ENCODE measurements at regions not wholly inside any gene's neighbourhood (a gene's known extent, or its start where the extent isn't known, plus 50 kb on each side); places are given as distances from the start of the nearest gene placed in this dataset.

- no peaks in the 10 kb centered on the region for H3K36me3 Mint-ChIP-seq (ENCODE audit: insufficient read depth, unreplicated experiment)
- no peaks in the 10 kb centered on the region for H3K4me1 Mint-ChIP-seq (ENCODE audit: low read depth, unreplicated experiment)
- H3K27ac Mint-ChIP-seq (ENCODE audit: unreplicated experiment): no peak overlapping the region
- H3K27me3 Mint-ChIP-seq (ENCODE audit: unreplicated experiment): no peaks in the 10 kb centered on the region
- H3K4me3 Mint-ChIP-seq (ENCODE audit: low read depth, unreplicated experiment): no peak overlapping the region
- intact Hi-C loops (cut with micrococcal nuclease; ENCODE audit: unreplicated experiment): no loop called here
- DNase-seq: no peak
- no peak for TF ChIP-seq CTCF (IDR thresholded peaks at IDR 0.05; ENCODE audit: unreplicated experiment)
- CTCF ChIA-PET: no interaction called here
- no peaks in the 10 kb centered on the region for H3K9me3 Mint-ChIP-seq (ENCODE audit: low read depth, unreplicated experiment)
- no TSS peak for BruUV-seq (replicated peaks)
Observed at GRCh38 chr7:12788171-12788570, 100.7 kb downstream of the ARL4A start.

GRCh38 chr7:12788591-12788990 lies 101.2 kb downstream of the ARL4A start:
- DNase-seq: no peak
- CTCF ChIA-PET: no interaction called here
- H3K4me1 Mint-ChIP-seq (ENCODE audit: low read depth, unreplicated experiment): no peaks in the 10 kb centered on the region
- no peak overlapping the region for H3K4me3 Mint-ChIP-seq (ENCODE audit: low read depth, unreplicated experiment)
- BruUV-seq (replicated peaks): no TSS peak
- H3K36me3 Mint-ChIP-seq (ENCODE audit: insufficient read depth, unreplicated experiment): no peaks in the 10 kb centered on the region
- intact Hi-C loops (cut with micrococcal nuclease; ENCODE audit: unreplicated experiment): no loop called here
- no peaks in the 10 kb centered on the region for H3K27me3 Mint-ChIP-seq (ENCODE audit: unreplicated experiment)
- no peak overlapping the region for H3K27ac Mint-ChIP-seq (ENCODE audit: unreplicated experiment)
- no peak for TF ChIP-seq CTCF (IDR thresholded peaks at IDR 0.05; ENCODE audit: unreplicated experiment)
- no peaks in the 10 kb centered on the region for H3K9me3 Mint-ChIP-seq (ENCODE audit: low read depth, unreplicated experiment)

GRCh38 chr7:12794722-12795302 lies 107.4 kb downstream of the ARL4A start:
- no peak overlapping the region for H3K4me3 Mint-ChIP-seq (ENCODE audit: low read depth, unreplicated experiment)
- H3K4me1 Mint-ChIP-seq (ENCODE audit: low read depth, unreplicated experiment): no peaks in the 10 kb centered on the region
- H3K9me3 Mint-ChIP-seq (ENCODE audit: low read depth, unreplicated experiment): no peaks in the 10 kb centered on the region
- H3K36me3 Mint-ChIP-seq (ENCODE audit: insufficient read depth, unreplicated experiment): no peaks in the 10 kb centered on the region
- BruUV-seq (replicated peaks): no TSS peak
- H3K27ac Mint-ChIP-seq (ENCODE audit: unreplicated experiment): no peak overlapping the region
- DNase-seq: no peak
- no peaks in the 10 kb centered on the region for H3K27me3 Mint-ChIP-seq (ENCODE audit: unreplicated experiment)
- TF ChIP-seq CTCF (IDR thresholded peaks at IDR 0.05; ENCODE audit: unreplicated experiment): no peak
- intact Hi-C loops (cut with micrococcal nuclease; ENCODE audit: unreplicated experiment): no loop called here
- CTCF ChIA-PET: no interaction called here

GRCh38 chr7:12796397-12797127 lies 109.1 kb downstream of the ARL4A start:
- no TSS peak for BruUV-seq (replicated peaks)
- Mint-ChIP-seq H3K27ac (ENCODE audit: unreplicated experiment) (no peak overlapping the region), H3K36me3 (ENCODE audit: insufficient read depth, unreplicated experiment) (peaks cover 8% of the 10 kb centered on the region), H3K9me3 (ENCODE audit: low read depth, unreplicated experiment) (no peaks in the 10 kb centered on the region), H3K27me3 (ENCODE audit: unreplicated experiment) (no peaks in the 10 kb centered on the region), H3K4me3 (ENCODE audit: low read depth, unreplicated experiment) (no peak overlapping the region), H3K4me1 (ENCODE audit: low read depth, unreplicated experiment) (peaks cover 16% of the 10 kb centered on the region)
- DNase-seq: no peak
- TF ChIP-seq CTCF (IDR thresholded peaks at IDR 0.05; ENCODE audit: unreplicated experiment): no peak
- intact Hi-C loops (cut with micrococcal nuclease; ENCODE audit: unreplicated experiment): no loop called here
- CTCF ChIA-PET: no interaction called here
